Suprapubic skin (tissue), 4 donors: ENCODE measurements at regions not wholly inside any gene's neighbourhood (a gene's known extent, or its start where the extent isn't known, plus 50 kb on each side); places are given as distances from the start of the nearest gene placed in this dataset.

Source experiments
- DNase-seq, 2 donors: peaks; one replicate each; pipeline ENCODE4 v3.0.0-alpha.2; 2019; ENCODE audit warnings: low spot score in 2 of 2
- H3K27ac ChIP-seq: fragments of 200-600 bp; sonication (generic); one replicate; pipeline ENCODE4 v1.5.1; 2019
- H3K27me3 ChIP-seq: fragments of 200-600 bp; sonication (generic); one replicate; pipeline ENCODE4 v1.5.1; 2019
- H3K36me3 ChIP-seq: fragments of 200-600 bp; sonication (generic); one replicate; pipeline ENCODE4 v1.5.1; 2019
- H3K4me1 ChIP-seq: fragments of 200-600 bp; sonication (generic); one replicate; pipeline ENCODE4 v1.5.1; 2019
- H3K4me3 ChIP-seq: fragments of 200-600 bp; sonication (generic); one replicate; pipeline ENCODE4 v1.5.1; 2019; ENCODE audit warnings: mild to moderate bottlenecking
- H3K9me3 ChIP-seq: fragments of 200-600 bp; sonication (generic); one replicate; pipeline ENCODE4 v1.5.1; 2019
- CTCF ChIP-seq, 2 donors: fragments of 200-600 bp in 1 of 2; fragments of 450-650 bp in 1 of 2; sonication (generic) in 1 of 2; IDR thresholded peaks; one replicate each; pipeline ENCODE4 v1.5.1; 2016 to 2019; ENCODE audit warnings: antibody characterized with exemption in 2 of 2, mild to moderate bottlenecking in 1 of 2, moderate library complexity in 1 of 2
- EP300 ChIP-seq: sonication (generic); formaldehyde crosslinking; IDR thresholded peaks from one replicate; pipeline ENCODE4 v1.6.1; 2017; ENCODE audit warnings: antibody characterized with exemption
- POLR2A ChIP-seq, 2 donors: fragments of 450-650 bp; IDR thresholded peaks; one replicate each; pipeline ENCODE4 v1.6.1; 2017; ENCODE audit warnings: antibody characterized with exemption in 2 of 2, mild to moderate bottlenecking in 2 of 2, moderate library complexity in 2 of 2
- POLR2AphosphoS5 ChIP-seq, 3 donors: sonication (generic); formaldehyde crosslinking; IDR thresholded peaks; one replicate each; pipeline ENCODE4 v1.6.1; 2017; ENCODE audit warnings: antibody characterized with exemption in 3 of 3
- WGBS: methylation state at CpG from one replicate; pipeline ENCODE4 v1.1.5; 2018; 5-methylcytosine and 5-hydroxymethylcytosine counted together

GRCh38 chr20:12956303-12956702 is 52.5 kb upstream of the SPTLC3 start:
- Histone ChIP-seq H3K9me3 (no peaks in the 10 kb centered on the region), H3K27ac (no peak overlapping the region), H3K36me3 (no peaks in the 10 kb centered on the region), H3K4me1 (no peaks in the 10 kb centered on the region), H3K4me3 (no peak overlapping the region), H3K27me3 (no peaks in the 10 kb centered on the region)
- no peak for DNase-seq
- TF ChIP-seq CTCF (IDR thresholded peaks at IDR 0.05) = no peak
- TF ChIP-seq POLR2AphosphoS5 (IDR thresholded peaks at IDR 0.05) = no peak
- no peak for TF ChIP-seq EP300
- no peak for TF ChIP-seq POLR2A (IDR thresholded peaks at IDR 0.05)

- Histone ChIP-seq H3K4me1 (no peaks in the 10 kb centered on the region), H3K27me3 (no peaks in the 10 kb centered on the region), H3K9me3 (no peaks in the 10 kb centered on the region), H3K27ac (no peak overlapping the region), H3K4me3 (no peak overlapping the region), H3K36me3 (no peaks in the 10 kb centered on the region)
- DNase-seq = no peak
- TF ChIP-seq POLR2AphosphoS5 (IDR thresholded peaks at IDR 0.05) (no peak), POLR2A (IDR thresholded peaks at IDR 0.05) (no peak), CTCF (IDR thresholded peaks at IDR 0.05) (no peak), EP300 (no peak)
- WGBS = 82% methylated on average over 2 of the region's 2 CpGs
These were observed 50.8 kb upstream of the SPTLC3 start for GRCh38 chr20:12957968-12958367.
